ENCODE measurements at regions not wholly inside any gene's neighbourhood (a gene's known extent, or its start where the extent isn't known, plus 50 kb on each side); places are given as distances from the start of the nearest gene placed in this dataset. TPM values are rescaled to one million over a fixed set of nuclear protein-coding genes. Genes with fewer than 3 reads are reported as not detected.

Small RNA genes lying in the stretch of these regions (small RNA-seq; reads per million reads assigned to genes)
- gene AL603908.1 (not detected), gene MTND3P20 (not detected), gene MTND4LP20 (not detected), gene RNA5SP225 (not detected), gene RNU6-896P (not detected)
